H1 (cell line): ENCODE measurements at regions not wholly inside any gene's neighbourhood (a gene's known extent, or its start where the extent isn't known, plus 50 kb on each side); places are given as distances from the start of the nearest gene placed in this dataset.

Experiments
- CTCF ChIA-PET: fragments of 300-600 bp; sonication (Branson Sonifier 250); formaldehyde crosslinking; loops from one replicate; lab custom pipeline; 2021; ENCODE audit not compliant: partially characterized antibody; lab: Charles Lee
- POLR2A ChIA-PET: fragments of 300-600 bp; sonication (Branson Sonifier 250); formaldehyde crosslinking; loops from one replicate; lab custom pipeline; 2021; ENCODE audit warnings: inconsistent platforms; ENCODE audit not compliant: partially characterized antibody; lab: Charles Lee
- DNase-seq, 2 experiments: peaks; one replicate each; pipeline versions ENCODE4 v3.0.0 to v3.0.0-alpha.2; 2010 to 2022; ENCODE audit warnings: low spot score in 2 of 2, low read depth in 1 of 2, mixed read lengths in 1 of 2
- FAIRE-seq: peaks from 2 replicates; lab custom pipeline; 2011; peaks lifted over from hg19 to GRCh38; lab: Jason Lieb, UNC
- H2AFZ ChIP-seq: 2 replicates; pipeline ENCODE4 v1.8.1; 2012; ENCODE audit warnings: low read length, inconsistent platforms
- H2AK5ac ChIP-seq: 2 replicates; pipeline ENCODE4 v1.6.1; 2013; ENCODE audit warnings: low read depth, low read length
- H2BK120ac ChIP-seq: replicated peaks from 2 replicates; pipeline ENCODE3; 2013; ENCODE audit warnings: low read depth, low read length, inconsistent platforms
- H2BK12ac ChIP-seq: 2 replicates; pipeline ENCODE4 v1.6.1; 2013; ENCODE audit warnings: low read depth, low read length
- H2BK15ac ChIP-seq: 2 replicates; pipeline ENCODE4 v1.6.1; 2013; ENCODE audit warnings: low read length
- H2BK20ac ChIP-seq: 2 replicates; pipeline ENCODE4 v1.6.1; 2013; ENCODE audit warnings: low read length
- H2BK5ac ChIP-seq: 2 replicates; pipeline ENCODE4 v1.6.1; 2013; ENCODE audit warnings: low read depth, low read length
- H3K14ac ChIP-seq: 2 replicates; pipeline ENCODE4 v1.6.1; 2013; ENCODE audit warnings: inconsistent platforms; ENCODE audit not compliant: insufficient read length
- H3K18ac ChIP-seq: 2 replicates; pipeline ENCODE4 v1.6.1; 2013; ENCODE audit warnings: low read length; ENCODE audit errors: extremely low read depth
- H3K23ac ChIP-seq: 2 replicates; pipeline ENCODE4 v1.6.1; 2013; ENCODE audit warnings: inconsistent platforms; ENCODE audit not compliant: insufficient read length
- H3K23me2 ChIP-seq: 2 replicates; pipeline ENCODE4 v1.6.1; 2013; ENCODE audit warnings: low read depth, low read length
- H3K27ac ChIP-seq: 2 replicates; pipeline ENCODE4 v1.6.1; 2011; ENCODE audit warnings: low read depth, low read length, inconsistent platforms
- H3K27me3 ChIP-seq, 4 experiments: replicated peaks in 1 of 4; 1 replicate in 1 of 4; 2 replicates in 3 of 4; pipeline versions ENCODE4 v1.6.1 to v1.8.1; 2011 to 2013; ENCODE audit warnings: low read length in 3 of 4, mild to moderate bottlenecking in 3 of 4, inconsistent platforms in 2 of 4, mixed read lengths in 2 of 4, moderate library complexity in 1 of 4; ENCODE audit not compliant: control insufficient read depth in 3 of 4, insufficient read depth in 3 of 4; ENCODE audit errors: extremely low read depth in 1 of 4
- H3K36me3 ChIP-seq, 4 experiments: 2 replicates each; pipeline versions ENCODE4 v1.6.1 to v1.8.1; 2011 to 2013; ENCODE audit warnings: mild to moderate bottlenecking in 4 of 4, low read length in 3 of 4, moderate library complexity in 2 of 4, control low read depth in 1 of 4, inconsistent platforms in 1 of 4; ENCODE audit not compliant: insufficient read depth in 4 of 4, control insufficient read depth in 2 of 4
- H3K4ac ChIP-seq: replicated peaks from 2 replicates; pipeline ENCODE3; 2013; ENCODE audit warnings: low read length, low read depth, mixed read lengths, inconsistent platforms; ENCODE audit not compliant: insufficient read length
- H3K4me1 ChIP-seq, 4 experiments: replicated peaks in 1 of 4; 1 replicate in 1 of 4; 2 replicates in 3 of 4; pipeline versions ENCODE4 v1.6.1 to v1.8.1; 2011 to 2013; ENCODE audit warnings: low read length in 3 of 4, inconsistent platforms in 2 of 4, mixed read lengths in 1 of 4; ENCODE audit not compliant: insufficient read depth in 4 of 4, control insufficient read depth in 3 of 4
- H3K4me2 ChIP-seq, 2 experiments: 2 replicates each; pipeline versions ENCODE4 v1.6.1 to v1.8.1; 2011 to 2013; ENCODE audit warnings: low read depth in 2 of 2, low read length in 2 of 2, control low read depth in 1 of 2, inconsistent platforms in 1 of 2, mild to moderate bottlenecking in 1 of 2; ENCODE audit not compliant: insufficient read depth in 1 of 2
- H3K4me3 ChIP-seq, 4 experiments: fragments of 200-600, 300-600 bp in 1 of 4; sonication (generic), shearing (Covaris generic), sonication (Bioruptor Twin) in 1 of 4; 2 replicates each; pipeline versions ENCODE4 v1.5.1 to v1.8.1; 2011 to 2016; ENCODE audit warnings: low read length in 4 of 4, low read depth in 3 of 4, control low read depth in 2 of 4, inconsistent platforms in 2 of 4, mild to moderate bottlenecking in 2 of 4, mixed read lengths in 1 of 4, moderate library complexity in 1 of 4; ENCODE audit not compliant: insufficient read depth in 2 of 4; ENCODE audit errors: extremely low read depth in 1 of 4
- H3K56ac ChIP-seq: replicated peaks from 2 replicates; pipeline ENCODE3; 2013; ENCODE audit warnings: low read depth, mild to moderate bottlenecking, mixed read lengths, low read length, inconsistent platforms; ENCODE audit not compliant: insufficient read length
- H3K79me1 ChIP-seq: 2 replicates; pipeline ENCODE4 v1.6.1; 2013; ENCODE audit warnings: low read depth, low read length, control low read depth
- H3K79me2 ChIP-seq, 2 experiments: 2 replicates each; pipeline versions ENCODE4 v1.6.1 to v1.8.1; 2012 to 2013; ENCODE audit warnings: low read length in 2 of 2, mild to moderate bottlenecking in 2 of 2, inconsistent platforms in 1 of 2; ENCODE audit not compliant: insufficient read depth in 2 of 2, control insufficient read depth in 1 of 2
- H3K9ac ChIP-seq, 4 experiments: replicated peaks in 1 of 4; 1 replicate in 1 of 4; 2 replicates in 3 of 4; pipeline versions ENCODE4 v1.6.1 to v1.8.1; 2011 to 2013; ENCODE audit warnings: low read depth in 3 of 4, low read length in 3 of 4, control low read depth in 2 of 4, mild to moderate bottlenecking in 2 of 4, moderate library complexity in 2 of 4, inconsistent platforms in 1 of 4; ENCODE audit errors: extremely low read depth in 1 of 4
- H3K9me3 ChIP-seq, 2 experiments: 2 replicates each; pipeline versions ENCODE4 v1.6.1 to v1.8.1; 2012 to 2013; ENCODE audit warnings: mild to moderate bottlenecking in 2 of 2, moderate library complexity in 2 of 2, control low read depth in 1 of 2, inconsistent platforms in 1 of 2, low read depth in 1 of 2, low read length in 1 of 2, mixed read lengths in 1 of 2; ENCODE audit not compliant: insufficient read depth in 2 of 2
- H4K20me1 ChIP-seq, 2 experiments: replicated peaks in 1 of 2; 2 replicates each; pipeline versions ENCODE3 to v1.8.1; 2011 to 2013; ENCODE audit warnings: inconsistent platforms in 2 of 2, low read length in 2 of 2, mild to moderate bottlenecking in 1 of 2; ENCODE audit not compliant: insufficient read depth in 2 of 2, control insufficient read depth in 1 of 2
- H4K5ac ChIP-seq: 2 replicates; pipeline ENCODE4 v1.6.1; 2013; ENCODE audit warnings: low read length, low read depth, mixed read lengths, inconsistent platforms; ENCODE audit not compliant: insufficient read length
- H4K8ac ChIP-seq: 2 replicates; pipeline ENCODE4 v1.8.0; 2013; ENCODE audit warnings: mild to moderate bottlenecking, moderate library complexity, low read length, inconsistent platforms; ENCODE audit not compliant: insufficient read depth; ENCODE audit errors: extremely low read depth
- H4K91ac ChIP-seq: replicated peaks from 2 replicates; pipeline ENCODE3; 2013; ENCODE audit warnings: low read length, mixed read lengths, inconsistent platforms; ENCODE audit not compliant: insufficient read length
- ATF2 ChIP-seq: IDR thresholded peaks from 2 replicates; pipeline ENCODE4 v1.6.1; 2012; ENCODE audit warnings: low read length, inconsistent platforms
- BACH1 ChIP-seq: IDR thresholded peaks from 2 replicates; pipeline ENCODE4 v1.6.1; 2012; ENCODE audit warnings: low read length, improper control_type of control experiment
- CEBPB ChIP-seq: IDR thresholded peaks from 2 replicates; pipeline ENCODE4 v1.6.1; 2012; ENCODE audit warnings: low read depth, low read length
- FOSL1 ChIP-seq: IDR thresholded peaks from 2 replicates; pipeline ENCODE4 v1.6.1; 2011; ENCODE audit warnings: mild to moderate bottlenecking, low read depth, low read length, moderate library complexity; ENCODE audit not compliant: insufficient read depth
- GTF2F1 ChIP-seq: IDR thresholded peaks from 2 replicates; pipeline ENCODE4 v1.6.1; 2012; ENCODE audit warnings: low read depth, low read length, improper control_type of control experiment, borderline replicate concordance
- MAX ChIP-seq: IDR thresholded peaks from 2 replicates; pipeline ENCODE4 v1.6.1; 2012; ENCODE audit warnings: inconsistent platforms
- PHF8 ChIP-seq: fragments of 200-600 bp; sonication (generic); conservative IDR thresholded peaks from 2 replicates; pipeline ENCODE4 v1.7.1; 2012; ENCODE audit warnings: low read depth, mild to moderate bottlenecking, inconsistent platforms, low read length, moderate library complexity
- POU5F1 ChIP-seq: IDR thresholded peaks from 2 replicates; pipeline ENCODE4 v1.6.1; 2011; ENCODE audit warnings: low read depth, mild to moderate bottlenecking, low read length, moderate library complexity
- SIN3A ChIP-seq, 2 experiments: IDR thresholded peaks in 1 of 2; conservative IDR thresholded peaks in 1 of 2; 2 replicates each; pipeline ENCODE4 v1.6.1; 2011 to 2012; ENCODE audit warnings: low read length in 2 of 2, improper control_type of control experiment in 1 of 2, low read depth in 1 of 2, mild to moderate bottlenecking in 1 of 2
- SIX5 ChIP-seq: IDR thresholded peaks from 2 replicates; pipeline ENCODE4 v1.6.1; 2011; ENCODE audit warnings: mild to moderate bottlenecking, low read depth, low read length
- SUZ12 ChIP-seq: fragments of 200-600 bp; sonication (generic); IDR thresholded peaks from 2 replicates; pipeline ENCODE4 v1.6.1; 2012; ENCODE audit warnings: mild to moderate bottlenecking, inconsistent platforms, low read length, moderate library complexity, mixed read lengths
- TEAD4 ChIP-seq: IDR thresholded peaks from 2 replicates; pipeline ENCODE4 v1.6.1; 2012; ENCODE audit warnings: low read depth, low read length, inconsistent platforms, mixed read lengths
- whole genome bisulfite sequencing, 2 experiments: shearing (Covaris generic) in 1 of 2; methylation state at CpG; one replicate each; pipeline versions ENCODE4 v1.1.6 to v1.1.7; 2013 to 2015; ENCODE audit warnings: low lambda C conversion rate in 2 of 2, mixed read lengths in 2 of 2, inconsistent platforms in 1 of 2, low coverage in 1 of 2, missing lambda C conversion rate in 1 of 2; ENCODE audit not compliant: insufficient replicate concordance in 2 of 2, insufficient coverage in 1 of 2, insufficient read length in 1 of 2; ENCODE audit errors: extremely low coverage in 1 of 2, missing lambda C conversion rate in 1 of 2; 5-methylcytosine and 5-hydroxymethylcytosine counted together

GRCh38 chr18:55137602-55138001 lies 178.3 kb upstream of the CCDC68 start:
- Histone ChIP-seq H3K27ac (no peak overlapping the region), H3K18ac (no peak overlapping the region), H2BK120ac (no peak overlapping the region), H2BK12ac (no peak overlapping the region), H2AK5ac (no peak overlapping the region), H3K56ac (no peak overlapping the region), H3K23ac (no peak overlapping the region), H2BK15ac (no peak overlapping the region), H3K14ac (no peak overlapping the region), H4K5ac (no peak overlapping the region), H2BK5ac (no peak overlapping the region), H3K9me3 (no peaks in the 10 kb centered on the region), H4K8ac (no peak overlapping the region), H3K4ac (no peak overlapping the region), H3K4me2 (no peak overlapping the region), H3K9ac (no peak overlapping the region), H3K79me1 (no peaks in the 10 kb centered on the region), H3K27me3 (no peaks in the 10 kb centered on the region), H4K91ac (no peak overlapping the region), H3K23me2 (no peaks in the 10 kb centered on the region; the same call in 1 of the 2 replicates), H3K4me3 (no peak overlapping the region), H4K20me1 (no peaks in the 10 kb centered on the region), H3K79me2 (no peaks in the 10 kb centered on the region), H3K4me1 (no peaks in the 10 kb centered on the region), H3K36me3 (no peaks in the 10 kb centered on the region), H2AFZ (no peak overlapping the region), H2BK20ac (no peak overlapping the region)
- CTCF ChIA-PET: no interaction called here
- DNase-seq: no peak
- POLR2A ChIA-PET: no interaction called here
- 96% methylated on average over 2 of the region's 2 CpGs; no CpG with 5 or more reads in 1 of the 2 experiments for WGBS, 2 experiments
- FAIRE-seq: no peak
- TF ChIP-seq ATF2 (no peak), POU5F1 (no peak), TEAD4 (no peak), SIN3A (conservative IDR thresholded peaks at IDR 0.05 in 1 of 2, IDR thresholded peaks at IDR 0.05 in 1 of 2; ENCODE audit: low read depth in 1 of 2, low read length in 2 of 2) (no peak), FOSL1 (no peak), MAX (no peak), GTF2F1 (no peak), CEBPB (no peak), BACH1 (no peak), SUZ12 (no peak), PHF8 (no peak), SIX5 (no peak)
